Stimulated activated CD8-positive, alpha-beta memory T cell treated with anti-CD3 and anti-CD28 coated beads, Interleukin-12 subunit alpha, Interleukin-12 subunit beta, amount 100 ng/mL, for 1 hour (primary cell): ENCODE measurements at regions not wholly inside any gene's neighbourhood (a gene's known extent, or its start where the extent isn't known, plus 50 kb on each side); places are given as distances from the start of the nearest gene placed in this dataset.

Source experiments
- DNase-seq: peaks from one replicate; pipeline ENCODE4 v3.0.0-alpha.2; 2020; ENCODE audit warnings: low read depth

GRCh38 chr6:154561750-154562149, 51.3 kb upstream of the CNKSR3 start:
- no peak for DNase-seq

GRCh38 chr6:154565331-154565730, 54.8 kb upstream of the CNKSR3 start:
- DNase-seq = no peak

GRCh38 chr6:154566866-154567265, 56.4 kb upstream of the CNKSR3 start:
- DNase-seq = no peak

- DNase-seq = no peak
Observed at GRCh38 chr6:154567695-154568220, 57.3 kb upstream of the CNKSR3 start.

- no peak for DNase-seq
Observed at GRCh38 chr6:154569156-154569862, 58.8 kb upstream of the CNKSR3 start.

- no peak for DNase-seq
Observed at GRCh38 chr6:154570505-154570904, 60.0 kb upstream of the CNKSR3 start.

- DNase-seq = no peak
Observed at GRCh38 chr6:154572556-154572955, 62.1 kb upstream of the CNKSR3 start.

- DNase-seq = no peak
Observed at GRCh38 chr6:154578004-154578559, 67.6 kb upstream of the CNKSR3 start.

GRCh38 chr6:154579046-154579445, 68.6 kb upstream of the CNKSR3 start:
- DNase-seq = no peak

GRCh38 chr6:154579485-154579884, 69.0 kb upstream of the CNKSR3 start:
- no peak for DNase-seq

GRCh38 chr6:154580397-154581135, 70.1 kb upstream of the CNKSR3 start:
- DNase-seq = no peak

- no peak for DNase-seq
Observed at GRCh38 chr6:154582696-154583095, 72.2 kb upstream of the CNKSR3 start.

- DNase-seq = no peak
Observed at GRCh38 chr6:154583546-154584188, 73.2 kb upstream of the CNKSR3 start.

GRCh38 chr6:154590756-154591155, 80.3 kb upstream of the CNKSR3 start:
- DNase-seq = no peak

- DNase-seq = no peak
Observed at GRCh38 chr6:154591234-154591633, 80.7 kb upstream of the CNKSR3 start.

GRCh38 chr6:154592199-154592860, 81.8 kb upstream of the CNKSR3 start:
- no peak for DNase-seq

- DNase-seq = no peak
Observed at GRCh38 chr6:154593122-154593521, 82.6 kb upstream of the CNKSR3 start.

- DNase-seq = no peak
Observed at GRCh38 chr6:154594496-154595198, 84.2 kb upstream of the CNKSR3 start.

- DNase-seq = no peak
Observed at GRCh38 chr6:154595538-154595937, 85.1 kb upstream of the CNKSR3 start.

- DNase-seq = no peak
Observed at GRCh38 chr6:154596009-154596408, 85.5 kb upstream of the CNKSR3 start.

GRCh38 chr6:154596701-154597100, 86.2 kb upstream of the CNKSR3 start:
- DNase-seq = no peak
